ENCODE measurements at regions not wholly inside any gene's neighbourhood (a gene's known extent, or its start where the extent isn't known, plus 50 kb on each side); places are given as distances from the start of the nearest gene placed in this dataset.

GRCh38 chr20:24718277-24718676 lies 230.8 kb upstream of the CST7 start:
- no peak for DNase-seq (ENCODE audit: extremely low read depth, low read depth)
- TF ChIP-seq CTCF (IDR thresholded peaks at IDR 0.05; ENCODE audit: low read depth, low read length), result no peak

GRCh38 chr20:24718696-24719095 lies 230.4 kb upstream of the CST7 start:
- no peak for TF ChIP-seq CTCF (IDR thresholded peaks at IDR 0.05; ENCODE audit: low read depth, low read length)

GRCh38 chr20:24720957-24721356 lies 228.1 kb upstream of the CST7 start:
- no peak for DNase-seq (ENCODE audit: extremely low read depth, low read depth)
- TF ChIP-seq CTCF (IDR thresholded peaks at IDR 0.05; ENCODE audit: low read depth, low read length), result no peak

More at GRCh38 chr20:24718696-24719095, 230.4 kb upstream of the CST7 start:
- DNase-seq (ENCODE audit: extremely low read depth, low read depth), result no peak

- no peak for TF ChIP-seq CTCF (IDR thresholded peaks at IDR 0.05; ENCODE audit: low read depth, low read length)
- DNase-seq (ENCODE audit: extremely low read depth, low read depth), result no peak
Measured at GRCh38 chr20:24721891-24722568, 227.0 kb upstream of the CST7 start.

- TF ChIP-seq CTCF (IDR thresholded peaks at IDR 0.05; ENCODE audit: low read depth, low read length), result no peak
- no peak for DNase-seq (ENCODE audit: extremely low read depth, low read depth)
Measured at GRCh38 chr20:24722586-24722985, 226.5 kb upstream of the CST7 start.

- DNase-seq (ENCODE audit: extremely low read depth, low read depth), result no peak
- TF ChIP-seq CTCF (IDR thresholded peaks at IDR 0.05; ENCODE audit: low read depth, low read length), result no peak
Measured at GRCh38 chr20:24723186-24723585, 225.9 kb upstream of the CST7 start.

GRCh38 chr20:24723647-24724352 lies 225.3 kb upstream of the CST7 start:
- DNase-seq (ENCODE audit: extremely low read depth, low read depth), result no peak
- no peak for TF ChIP-seq CTCF (IDR thresholded peaks at IDR 0.05; ENCODE audit: low read depth, low read length)

Data from AG09319 (cell line).